GM23248 (cell line): ENCODE measurements at regions not wholly inside any gene's neighbourhood (a gene's known extent, or its start where the extent isn't known, plus 50 kb on each side); places are given as distances from the start of the nearest gene placed in this dataset.
"Not testable (repeated sequence)": the region's sequence is repeated elsewhere in the genome, so short reads cannot be mapped to it uniquely, and the experiment has no call there.

Experiments
- DNase-seq: peaks from one replicate; pipeline ENCODE4 v3.0.0-alpha.2; 2015
- H2AFZ ChIP-seq: fragments of 200-600 bp; sonication (generic); 2 replicates; pipeline ENCODE4 v1.6.1; 2016; ENCODE audit warnings: antibody characterized with exemption
- H3F3A ChIP-seq: fragments of 200-600 bp; sonication (generic); 2 replicates; pipeline ENCODE4 v1.6.1; 2016; ENCODE audit warnings: mild to moderate bottlenecking, antibody characterized with exemption, mixed run types; ENCODE audit not compliant: insufficient read depth
- H3K27ac ChIP-seq: fragments of 200-600 bp; sonication (generic); 2 replicates; pipeline ENCODE4 v1.5.1; 2016; ENCODE audit warnings: mild to moderate bottlenecking
- H3K27me3 ChIP-seq: fragments of 200-600 bp; sonication (generic); replicated peaks from 2 replicates; pipeline ENCODE4 v1.6.1; 2016; ENCODE audit warnings: mild to moderate bottlenecking; ENCODE audit not compliant: insufficient read depth
- H3K36me3 ChIP-seq: fragments of 200-600 bp; sonication (generic); 2 replicates; pipeline ENCODE4 v1.6.1; 2016; ENCODE audit warnings: low read depth, mild to moderate bottlenecking
- H3K4me1 ChIP-seq: fragments of 200-600 bp; sonication (generic); 2 replicates; pipeline ENCODE4 v1.6.1; 2016; ENCODE audit warnings: mild to moderate bottlenecking; ENCODE audit not compliant: insufficient read depth
- H3K4me2 ChIP-seq: fragments of 200-600 bp; sonication (generic); one replicate; pipeline ENCODE4 v1.6.1; 2016; ENCODE audit warnings: mild to moderate bottlenecking; ENCODE audit not compliant: unreplicated experiment
- H3K4me3 ChIP-seq: fragments of 200-600 bp; sonication (generic); 2 replicates; pipeline ENCODE4 v1.5.1; 2016; ENCODE audit warnings: mild to moderate bottlenecking
- H3K79me2 ChIP-seq: fragments of 200-600 bp; sonication (generic); 2 replicates; pipeline ENCODE4 v1.6.1; 2016; ENCODE audit warnings: mild to moderate bottlenecking; ENCODE audit not compliant: insufficient read depth
- H3K9ac ChIP-seq: fragments of 200-600 bp; sonication (generic); 2 replicates; pipeline ENCODE4 v1.6.1; 2016; ENCODE audit warnings: mild to moderate bottlenecking
- H3K9me2 ChIP-seq: fragments of 200-600 bp; sonication (generic); 2 replicates; pipeline ENCODE4 v1.6.1; 2016; ENCODE audit warnings: mixed run types, mild to moderate bottlenecking, moderate library complexity; ENCODE audit not compliant: insufficient read depth
- H3K9me3 ChIP-seq: fragments of 200-600 bp; sonication (generic); one replicate; pipeline ENCODE4 v1.6.1; 2017; ENCODE audit warnings: low read depth
- H4K20me1 ChIP-seq: fragments of 200-600 bp; sonication (generic); 2 replicates; pipeline ENCODE4 v1.6.0; 2016; ENCODE audit not compliant: insufficient read depth
- EZH2 ChIP-seq: fragments of 200-600 bp; sonication (generic); IDR thresholded peaks from 2 replicates; pipeline ENCODE4 v1.6.1; 2018; ENCODE audit warnings: antibody characterized with exemption, mild to moderate bottlenecking; ENCODE audit not compliant: insufficient read depth, poor library complexity, severe bottlenecking
- EZH2phosphoT487 ChIP-seq: fragments of 200-600 bp; sonication (generic); IDR thresholded peaks from 2 replicates; pipeline ENCODE4 v1.6.1; 2018; ENCODE audit warnings: antibody characterized with exemption, moderate library complexity, mild to moderate bottlenecking, low read depth; ENCODE audit not compliant: insufficient read depth
- WGBS, 2 experiments: methylation state at CpG; one replicate each; pipeline ENCODE4 v1.1.6; 2015 to 2017; ENCODE audit warnings: low lambda C conversion rate in 2 of 2, low coverage in 1 of 2; ENCODE audit errors: missing lambda C conversion rate in 2 of 2; 5-methylcytosine and 5-hydroxymethylcytosine counted together
- in situ Hi-C: fragments of 300-500 bp; cut with MboI; formaldehyde crosslinking; loops from 2 replicates; pipeline ENCODE4 v1.15.0; 2020

DNA sequence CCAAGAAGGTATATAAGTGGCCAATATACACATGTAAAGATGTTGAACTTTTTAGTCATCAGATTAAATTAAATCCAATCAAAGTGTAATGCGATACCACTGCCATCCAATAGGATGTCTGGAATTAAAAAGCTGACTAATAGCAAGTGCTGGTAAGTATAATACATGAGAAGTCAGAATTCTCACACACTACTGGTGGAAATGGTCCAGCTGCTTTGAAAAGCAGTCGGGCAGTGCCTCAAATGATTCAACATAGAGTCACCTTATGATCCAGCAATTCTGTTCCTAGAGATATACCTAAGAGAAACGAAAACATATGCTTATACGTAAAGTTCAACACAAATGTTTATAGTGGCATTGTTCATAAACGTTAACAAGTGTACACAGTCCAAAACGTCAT, 124.1 kb upstream of the MYT1L start:
- H3K9me2 ChIP-seq: no peaks in the 10 kb centered on the region
- DNase-seq: no peak
- H3K4me3 ChIP-seq: no peak overlapping the region
- no peak overlapping the region for H3K4me2 ChIP-seq
- H3F3A ChIP-seq: no peaks in the 10 kb centered on the region
- H3K27me3 ChIP-seq: no peaks in the 10 kb centered on the region
- no peaks in the 10 kb centered on the region for H3K4me1 ChIP-seq
- in situ Hi-C loops: no loop called here
- no peaks in the 10 kb centered on the region for H3K9me3 ChIP-seq
- no peaks in the 10 kb centered on the region for H3K79me2 ChIP-seq
- H3K36me3 ChIP-seq: no peaks in the 10 kb centered on the region
- TF ChIP-seq EZH2phosphoT487: no peak
- no peak for TF ChIP-seq EZH2
- H3K9ac ChIP-seq: no peak overlapping the region
- H4K20me1 ChIP-seq: no peaks in the 10 kb centered on the region
- WGBS, 2 experiments: 26 to 31% methylated on average over 6 of the region's 6 CpGs
- H2AFZ ChIP-seq: no peak overlapping the region
- H3K27ac ChIP-seq: no peak overlapping the region

DNA sequence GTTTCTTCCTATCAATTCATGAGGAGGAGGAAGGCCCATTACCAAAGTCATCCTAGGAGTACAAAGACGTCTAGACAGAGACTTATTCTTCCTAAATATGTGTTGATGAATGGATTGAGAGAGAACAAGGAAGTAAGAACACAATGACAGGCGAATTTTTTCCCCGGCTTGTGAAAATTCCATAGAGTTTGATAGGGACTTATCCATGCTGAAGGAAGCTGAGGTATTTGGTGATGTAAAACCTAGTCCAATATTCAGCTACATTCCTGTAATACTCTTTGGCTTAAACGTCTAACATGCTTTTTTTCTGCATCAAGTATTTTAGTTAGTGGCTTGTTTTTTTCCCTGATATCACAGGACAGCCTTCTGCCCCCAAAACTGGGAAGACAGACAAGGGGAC, 121.9 kb upstream of the MYT1L start:
- Histone ChIP-seq H3K27me3 (no peaks in the 10 kb centered on the region), H3K79me2 (no peaks in the 10 kb centered on the region), H3K9ac (no peak overlapping the region), H4K20me1 (no peaks in the 10 kb centered on the region), H3K9me3 (no peaks in the 10 kb centered on the region), H3K9me2 (no peaks in the 10 kb centered on the region), H3K4me1 (no peaks in the 10 kb centered on the region), H3K4me3 (no peak overlapping the region), H2AFZ (no peak overlapping the region), H3F3A (no peaks in the 10 kb centered on the region), H3K36me3 (no peaks in the 10 kb centered on the region), H3K27ac (no peak overlapping the region), H3K4me2 (no peak overlapping the region)
- no peak for TF ChIP-seq EZH2
- no peak for TF ChIP-seq EZH2phosphoT487
- in situ Hi-C loops: no loop called here
- no peak for DNase-seq
- 5 to 10% methylated on average over 4 of the region's 4 CpGs for WGBS, 2 experiments

DNA sequence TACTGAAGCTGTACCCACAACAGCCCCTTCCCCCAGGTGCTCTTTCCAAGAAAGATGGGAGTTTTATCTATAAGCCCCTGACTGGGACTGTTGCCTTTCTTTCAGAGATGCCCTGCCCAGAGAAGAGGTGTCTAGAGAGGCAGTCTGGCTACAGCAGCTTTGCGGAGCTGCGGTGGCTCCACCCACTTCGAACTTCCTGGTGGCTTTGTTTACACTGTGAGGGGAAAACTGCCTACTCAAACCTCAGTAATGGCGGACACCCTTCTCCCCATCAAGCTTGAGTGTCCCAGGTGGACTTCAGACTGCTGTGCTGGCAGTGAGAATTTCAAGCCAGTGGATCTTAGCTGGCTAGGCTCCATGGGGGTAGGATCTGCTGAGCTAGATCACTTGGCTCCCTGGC, 120.2 kb upstream of the MYT1L start:
- H4K20me1 ChIP-seq, DNase-seq, H3K4me2 ChIP-seq, H3K9ac ChIP-seq, H3K9me3 ChIP-seq, H3K9me2 ChIP-seq, H3K4me1 ChIP-seq, H3K36me3 ChIP-seq, H3K27me3 ChIP-seq, H3F3A ChIP-seq, H3K27ac ChIP-seq, in situ Hi-C loops, H3K4me3 ChIP-seq, H3K79me2 ChIP-seq, H2AFZ ChIP-seq: not testable (repeated sequence)
- WGBS, 2 experiments: 30 to 42% methylated on average over 4 of the region's 4 CpGs

DNA sequence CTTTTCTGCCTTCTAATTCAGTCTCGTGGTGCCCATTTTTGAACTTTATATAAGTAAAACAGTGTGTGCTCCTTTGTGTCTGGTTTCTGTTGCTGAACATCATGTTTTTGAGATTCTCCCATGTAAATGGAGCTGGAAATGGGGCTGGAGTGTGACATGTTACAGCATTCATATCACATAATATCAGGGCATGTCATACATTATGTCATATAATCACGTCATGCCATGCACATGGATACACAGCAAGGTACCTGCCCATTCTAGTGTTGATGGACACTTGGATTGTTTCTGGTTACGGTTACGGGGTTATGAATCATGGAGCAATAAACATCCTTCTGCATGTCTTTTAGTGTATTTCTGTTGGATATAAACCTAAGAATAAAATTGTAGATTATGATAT, 117.1 kb upstream of the MYT1L start:
- in situ Hi-C loops: no loop called here
- Histone ChIP-seq H3K9me2 (no peaks in the 10 kb centered on the region), H2AFZ (no peak overlapping the region), H3K36me3 (no peaks in the 10 kb centered on the region), H3K4me3 (no peak overlapping the region), H3K9me3 (no peaks in the 10 kb centered on the region), H4K20me1 (no peaks in the 10 kb centered on the region), H3K4me2 (no peak overlapping the region), H3K79me2 (no peaks in the 10 kb centered on the region), H3F3A (no peaks in the 10 kb centered on the region), H3K4me1 (no peaks in the 10 kb centered on the region), H3K27me3 (no peaks in the 10 kb centered on the region), H3K27ac (no peak overlapping the region), H3K9ac (no peak overlapping the region)
- TF ChIP-seq EZH2 (no peak), EZH2phosphoT487 (no peak)
- WGBS, 2 experiments: 26 to 37% methylated on average over 4 of the region's 4 CpGs
- DNase-seq: no peak

DNA sequence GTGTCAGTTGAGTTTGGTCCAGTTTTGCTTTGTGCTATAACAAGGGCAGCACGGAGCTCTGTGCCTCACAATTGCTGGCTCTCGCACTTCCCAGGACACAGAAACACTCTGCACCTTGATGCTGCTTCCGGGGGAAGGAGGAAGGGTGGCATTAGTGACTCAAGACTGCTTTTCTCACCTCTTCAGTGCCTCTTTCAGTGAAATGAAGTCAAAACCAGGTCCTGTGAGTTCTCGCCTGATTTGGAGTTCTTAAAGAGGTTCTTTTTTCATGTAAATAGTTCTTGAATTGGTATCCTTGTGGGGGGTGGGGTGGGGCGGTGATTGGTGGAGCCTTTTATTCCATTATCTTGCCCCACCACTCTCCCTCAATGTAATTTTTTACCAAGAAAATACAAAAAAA, 91.5 kb upstream of the MYT1L start:
- Histone ChIP-seq H3K27me3 (no peaks in the 10 kb centered on the region), H3F3A (no peaks in the 10 kb centered on the region), H3K27ac (no peak overlapping the region), H3K4me1 (no peaks in the 10 kb centered on the region), H2AFZ (no peak overlapping the region), H3K4me2 (no peak overlapping the region), H4K20me1 (no peaks in the 10 kb centered on the region), H3K4me3 (no peak overlapping the region), H3K36me3 (no peaks in the 10 kb centered on the region), H3K9ac (no peak overlapping the region), H3K79me2 (no peaks in the 10 kb centered on the region), H3K9me2 (no peaks in the 10 kb centered on the region), H3K9me3 (no peaks in the 10 kb centered on the region)
- WGBS, 2 experiments: 8 to 14% methylated on average over 5 of the region's 5 CpGs
- TF ChIP-seq EZH2phosphoT487: no peak
- TF ChIP-seq EZH2: no peak
- in situ Hi-C loops: no loop called here
- no peak for DNase-seq
